ENCODE measurements at regions not wholly inside any gene's neighbourhood (a gene's known extent, or its start where the extent isn't known, plus 50 kb on each side); places are given as distances from the start of the nearest gene placed in this dataset.

- H3K27ac ChIP-seq = no peak overlapping the region
- no peaks in the 10 kb centered on the region for H3K27me3 ChIP-seq
- no peak for TF ChIP-seq POLR2A (IDR thresholded peaks at IDR 0.05)
- TF ChIP-seq, protein P1, sequence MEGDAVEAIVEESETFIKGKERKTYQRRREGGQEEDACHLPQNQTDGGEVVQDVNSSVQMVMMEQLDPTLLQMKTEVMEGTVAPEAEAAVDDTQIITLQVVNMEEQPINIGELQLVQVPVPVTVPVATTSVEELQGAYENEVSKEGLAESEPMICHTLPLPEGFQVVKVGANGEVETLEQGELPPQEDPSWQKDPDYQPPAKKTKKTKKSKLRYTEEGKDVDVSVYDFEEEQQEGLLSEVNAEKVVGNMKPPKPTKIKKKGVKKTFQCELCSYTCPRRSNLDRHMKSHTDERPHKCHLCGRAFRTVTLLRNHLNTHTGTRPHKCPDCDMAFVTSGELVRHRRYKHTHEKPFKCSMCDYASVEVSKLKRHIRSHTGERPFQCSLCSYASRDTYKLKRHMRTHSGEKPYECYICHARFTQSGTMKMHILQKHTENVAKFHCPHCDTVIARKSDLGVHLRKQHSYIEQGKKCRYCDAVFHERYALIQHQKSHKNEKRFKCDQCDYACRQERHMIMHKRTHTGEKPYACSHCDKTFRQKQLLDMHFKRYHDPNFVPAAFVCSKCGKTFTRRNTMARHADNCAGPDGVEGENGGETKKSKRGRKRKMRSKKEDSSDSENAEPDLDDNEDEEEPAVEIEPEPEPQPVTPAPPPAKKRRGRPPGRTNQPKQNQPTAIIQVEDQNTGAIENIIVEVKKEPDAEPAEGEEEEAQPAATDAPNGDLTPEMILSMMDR (IDR thresholded peaks at IDR 0.05) = no peak
- no peak for DNase-seq
- no peaks in the 10 kb centered on the region for H3K9me3 ChIP-seq (replicated peaks in 1 of 3)
- WGBS, 4 donors = 43 to 48% (median 46%) methylated on average over 2 of the region's 2 CpGs
- H3K4me3 ChIP-seq = no peak overlapping the region
- no peaks in the 10 kb centered on the region for H3K4me1 ChIP-seq (replicated peaks in 1 of 2)
- no peaks in the 10 kb centered on the region for H3K36me3 ChIP-seq (replicated peaks in 1 of 2)
- intact Hi-C loops (cut with DNase I) = no loop called here
These were observed 379.1 kb upstream of the B3GAT1 start for GRCh38 chr11:134791102-134791501.

DNA sequence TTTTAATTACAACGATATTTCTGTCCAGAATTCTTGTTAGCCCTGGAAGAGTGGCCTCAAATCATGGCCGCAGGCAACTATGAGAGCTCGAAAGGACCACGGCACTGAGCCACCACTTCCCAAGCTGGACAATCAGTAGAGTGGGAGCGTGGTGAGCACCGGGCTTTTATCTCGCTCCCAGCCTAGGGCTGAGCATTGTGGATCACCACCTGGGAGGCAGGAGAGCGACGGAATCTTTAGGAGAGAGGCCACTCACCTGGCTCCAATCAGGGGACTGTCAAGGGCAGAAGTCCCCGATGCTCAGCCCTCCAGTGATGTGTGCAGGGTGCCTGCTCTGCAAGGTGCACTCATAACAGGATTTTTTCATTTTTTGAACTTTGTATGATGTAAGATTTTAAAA is 377.1 kb upstream of the B3GAT1 start:
- 86 to 93% (median 88%) methylated on average over 8 to 10 of the region's 10 CpGs for WGBS, 4 donors
- H3K4me1 ChIP-seq (replicated peaks in 1 of 2) = no peaks in the 10 kb centered on the region
- H3K4me3 ChIP-seq = no peak overlapping the region
- no peak for DNase-seq
- intact Hi-C loops (cut with DNase I) = no loop called here
- no peaks in the 10 kb centered on the region for H3K9me3 ChIP-seq (replicated peaks in 1 of 3)
- no peaks in the 10 kb centered on the region for H3K27me3 ChIP-seq
- H3K36me3 ChIP-seq (replicated peaks in 1 of 2) = no peaks in the 10 kb centered on the region
- H3K27ac ChIP-seq = no peak overlapping the region
- TF ChIP-seq, protein P1 (IDR thresholded peaks at IDR 0.05) = no peak
- no peak for TF ChIP-seq POLR2A (IDR thresholded peaks at IDR 0.05)

DNA sequence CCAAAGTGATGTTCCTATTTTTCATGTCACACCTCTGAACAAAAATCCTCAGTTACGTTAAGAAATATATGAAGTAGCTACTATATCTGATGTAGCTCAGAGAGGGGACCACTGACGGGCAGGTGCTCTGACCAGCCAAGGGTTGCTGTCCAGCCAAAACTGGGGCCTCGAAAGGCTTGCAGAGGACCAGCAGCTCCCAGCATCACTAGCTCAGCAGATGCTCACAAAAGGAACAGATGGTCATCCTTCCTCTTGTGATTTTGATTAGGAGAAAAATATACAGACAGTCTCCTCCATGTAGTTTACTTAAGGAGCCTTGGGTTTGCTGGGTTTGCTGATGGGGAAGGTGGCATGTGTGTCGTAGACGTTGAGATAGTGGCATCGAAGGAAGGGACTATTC is 374.6 kb upstream of the B3GAT1 start:
- no peak overlapping the region for H3K4me3 ChIP-seq
- 80 to 84% (median 82%) methylated on average over 5 to 6 of the region's 6 CpGs for WGBS, 4 donors
- H3K9me3 ChIP-seq (replicated peaks in 1 of 3) = no peaks in the 10 kb centered on the region
- intact Hi-C loops (cut with DNase I) = no loop called here
- H3K27me3 ChIP-seq = no peaks in the 10 kb centered on the region
- DNase-seq = no peak
- no peaks in the 10 kb centered on the region for H3K36me3 ChIP-seq (replicated peaks in 1 of 2)
- no peak overlapping the region for H3K27ac ChIP-seq
- H3K4me1 ChIP-seq (replicated peaks in 1 of 2) = no peaks in the 10 kb centered on the region
- no peak for TF ChIP-seq POLR2A (IDR thresholded peaks at IDR 0.05)
- TF ChIP-seq, protein P1 (IDR thresholded peaks at IDR 0.05) = no peak

DNA sequence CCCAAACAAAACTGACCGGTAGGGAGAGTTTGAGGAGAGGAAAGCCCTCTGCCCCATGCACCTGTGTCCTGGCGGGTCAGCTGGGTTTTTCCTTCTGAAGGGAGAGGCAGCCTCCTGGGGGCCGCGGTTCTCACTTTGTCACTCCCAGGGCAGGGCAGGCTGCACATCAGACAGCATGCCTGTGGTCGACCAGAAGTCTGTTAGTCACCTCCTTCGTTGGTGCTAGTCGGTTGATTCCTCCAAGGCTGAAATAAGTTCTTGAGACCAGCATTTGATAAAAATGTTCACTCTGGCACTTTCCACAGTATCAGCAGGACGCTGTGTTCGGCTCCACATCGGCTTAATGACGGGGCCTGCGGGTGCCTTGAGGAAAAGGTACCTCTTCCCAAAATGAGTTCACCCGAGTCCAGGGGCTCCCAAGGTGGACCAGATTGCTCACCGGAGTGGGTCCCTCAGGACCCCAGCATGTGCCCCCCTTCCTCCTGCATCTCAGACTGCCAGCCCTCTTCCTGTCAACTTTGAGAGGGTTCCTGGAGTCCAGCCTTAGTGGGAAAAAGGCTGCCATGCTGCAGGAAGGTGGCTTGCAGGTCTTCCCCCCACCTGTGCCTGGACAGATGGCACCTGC is 373.7 kb upstream of the B3GAT1 start:
- TF ChIP-seq, protein P1 (IDR thresholded peaks at IDR 0.05) = no peak
- TF ChIP-seq POLR2A (IDR thresholded peaks at IDR 0.05) = no peak
- 84 to 93% (median 89%) methylated on average over 5 to 14 of the region's 14 CpGs for WGBS, 4 donors
- H3K4me1 ChIP-seq (replicated peaks in 1 of 2) = no peaks in the 10 kb centered on the region
- no peak overlapping the region for H3K27ac ChIP-seq
- H3K27me3 ChIP-seq = no peaks in the 10 kb centered on the region
- no peaks in the 10 kb centered on the region for H3K36me3 ChIP-seq (replicated peaks in 1 of 2)
- intact Hi-C loops (cut with DNase I) = no loop called here
- no peaks in the 10 kb centered on the region for H3K9me3 ChIP-seq (replicated peaks in 1 of 3)
- H3K4me3 ChIP-seq = no peak overlapping the region
- DNase-seq = no peak

Measured in adrenal gland (tissue), 9 donors.